Panc1 (cell line): ENCODE measurements at regions not wholly inside any gene's neighbourhood (a gene's known extent, or its start where the extent isn't known, plus 50 kb on each side); places are given as distances from the start of the nearest gene placed in this dataset.

Experiments used
- ATAC-seq: fragments of 200-7000 bp; cut with Tn5 transposase; 2 replicates; pipeline ENCODE4 v1.9.1; 2020; ENCODE audit warnings: mild to moderate bottlenecking, moderate library complexity
- BruUV-seq: library from RNA; stranded (reverse); fragments of 400-500 nt; replicated peaks from 2 replicates; lab custom pipeline; 2021; lab: Mats Ljungman, UMichigan
- CTCF ChIA-PET: fragments of 300-600 bp; sonication (Branson Sonifier 250); formaldehyde crosslinking; loops from one replicate; lab custom pipeline; 2022; ENCODE audit warnings: antibody characterized with exemption; lab: Charles Lee
- POLR2A ChIA-PET: fragments of 300-600 bp; sonication (Branson Sonifier 250); formaldehyde crosslinking; loops from one replicate; lab custom pipeline; 2022; ENCODE audit warnings: antibody characterized with exemption; lab: Charles Lee
- DNase-seq: peaks from one replicate; pipeline ENCODE4 v3.0.0-alpha.2; 2010; ENCODE audit warnings: low read depth, low spot score
- H3K27ac ChIP-seq: 2 replicates; pipeline ENCODE4 v1.5.1; 2011; ENCODE audit warnings: mild to moderate bottlenecking, low read length, inconsistent platforms
- H3K27me3 ChIP-seq: fragments of 200-500 bp; sonication (Bioruptor generic); 2 replicates; pipeline ENCODE4 v1.6.0; 2014; ENCODE audit warnings: low read length, inconsistent platforms; ENCODE audit not compliant: control insufficient read depth, insufficient read depth
- H3K36me3 ChIP-seq: fragments of 200-500 bp; sonication (Bioruptor generic); 2 replicates; pipeline ENCODE4 v1.5.1; 2014; ENCODE audit warnings: inconsistent platforms, mild to moderate bottlenecking, low read length, moderate library complexity; ENCODE audit not compliant: control insufficient read depth, insufficient read depth
- H3K4me1 ChIP-seq: 2 replicates; pipeline ENCODE4 v1.5.1; 2011; ENCODE audit warnings: inconsistent platforms, mild to moderate bottlenecking, low read length, moderate library complexity; ENCODE audit not compliant: control insufficient read depth, insufficient read depth
- H3K4me3 ChIP-seq, 2 experiments: 2 replicates each; pipeline ENCODE4 v1.5.1; 2011 to 2012; ENCODE audit warnings: low read depth in 2 of 2, low read length in 2 of 2, mild to moderate bottlenecking in 2 of 2, inconsistent platforms in 1 of 2, moderate library complexity in 1 of 2
- H3K9me3 ChIP-seq: fragments of 200-500 bp; sonication (Bioruptor generic); 2 replicates; pipeline ENCODE4 v1.5.1; 2014; ENCODE audit warnings: low read depth, mild to moderate bottlenecking, inconsistent platforms, low read length, moderate library complexity; ENCODE audit not compliant: control insufficient read depth, insufficient read depth
- CTCF ChIP-seq: fragments of 450-650 bp; IDR thresholded peaks from 2 replicates; pipeline ENCODE4 v1.5.1; 2017; ENCODE audit warnings: mild to moderate bottlenecking
- POLR2AphosphoS5 ChIP-seq: IDR thresholded peaks from 2 replicates; pipeline ENCODE4 v1.6.1; 2012; ENCODE audit warnings: mild to moderate bottlenecking, low read depth, low read length, moderate library complexity
- REST ChIP-seq, 2 experiments: IDR thresholded peaks; 2 replicates each; pipeline ENCODE4 v1.6.1; 2011 to 2012; ENCODE audit warnings: low read depth in 2 of 2, control low read depth in 1 of 2, low read length in 1 of 2, mild to moderate bottlenecking in 1 of 2, moderate library complexity in 1 of 2; ENCODE audit not compliant: insufficient read depth in 1 of 2
- SIN3A ChIP-seq: IDR thresholded peaks from 2 replicates; pipeline ENCODE4 v1.6.1; 2012; ENCODE audit warnings: low read depth, mild to moderate bottlenecking, low read length, moderate library complexity, borderline replicate concordance; ENCODE audit not compliant: insufficient read depth
- TCF7L2 ChIP-seq: IDR thresholded peaks from 2 replicates; pipeline ENCODE4 v1.6.1; 2011; ENCODE audit warnings: mild to moderate bottlenecking, low read depth, low read length, inconsistent platforms
- in situ Hi-C: cut with HindIII; loops from 2 replicates; pipeline ENCODE4 v1.10.0; 2016; ENCODE audit warnings: low sequenced_read_pairs, low pct_unique_long_range_greater_than_20kb
- intact Hi-C: fragments of 100-400 bp; cut with micrococcal nuclease; formaldehyde crosslinking; loops from one replicate; pipeline ENCODE4 v1.10.0; 2022; ENCODE audit not compliant: unreplicated experiment

DNA sequence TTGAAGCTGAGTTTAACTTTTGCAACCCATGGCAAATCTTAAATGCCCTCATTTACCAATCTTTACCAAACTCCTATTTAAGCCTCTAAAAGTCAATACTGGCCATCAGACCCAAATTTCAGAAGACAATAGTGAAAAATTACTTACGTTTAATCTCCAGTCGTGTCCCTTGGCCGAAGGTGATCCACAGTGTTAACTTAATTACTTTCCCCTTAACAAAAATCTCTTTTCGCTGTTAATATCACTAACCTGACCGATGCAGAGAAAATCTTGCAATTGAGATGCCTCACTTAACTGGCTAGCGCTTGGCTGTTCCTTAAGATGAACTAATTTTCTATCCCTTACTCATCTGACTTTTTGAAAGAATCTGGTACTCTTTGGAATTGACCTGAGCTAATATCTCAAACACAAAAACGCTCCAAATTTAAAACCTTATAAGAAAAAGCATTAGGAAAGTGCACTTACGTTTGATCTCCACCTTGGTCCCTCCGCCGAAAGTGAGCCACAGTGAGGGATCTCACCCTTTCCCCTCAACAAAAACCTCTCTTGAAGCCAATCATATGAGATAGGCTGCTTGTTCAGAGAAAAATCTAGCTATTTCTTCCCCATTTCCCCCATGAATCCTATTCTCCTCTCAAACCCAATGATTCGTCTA, 169.1 kb downstream of the RPIA start:
- no peak for DNase-seq
- Histone ChIP-seq H3K4me1 (no peaks in the 10 kb centered on the region; the same call in 1 of the 2 replicates), H3K9me3 (no peaks in the 10 kb centered on the region), H3K36me3 (no peaks in the 10 kb centered on the region), H3K27me3 (peaks cover 3% of the 10 kb centered on the region), H3K27ac (no peak overlapping the region), H3K4me3 (no peak overlapping the region)
- intact Hi-C loops: no loop called here
- no peak for ATAC-seq
- in situ Hi-C loops: no loop called here
- no peak for TF ChIP-seq REST (IDR thresholded peaks at IDR 0.05; ENCODE audit: insufficient read depth in 1 of 2, low read depth in 2 of 2, low read length in 1 of 2)
- TF ChIP-seq CTCF: no peak
- no peak for TF ChIP-seq SIN3A
- no peak for TF ChIP-seq TCF7L2
- no peak for TF ChIP-seq POLR2AphosphoS5
- BruUV-seq: no TSS peak
- ChIA-PET CTCF (no interaction called here), POLR2A (no interaction called here)

- Histone ChIP-seq H3K9me3 (no peaks in the 10 kb centered on the region), H3K4me3 (no peak overlapping the region), H3K27me3 (peaks cover 3% of the 10 kb centered on the region), H3K27ac (no peak overlapping the region), H3K36me3 (no peaks in the 10 kb centered on the region), H3K4me1 (no peaks in the 10 kb centered on the region)
- in situ Hi-C loops: no loop called here
- DNase-seq (no peak), ATAC-seq (no peak)
- intact Hi-C loops: no loop called here
- ChIA-PET POLR2A (no interaction called here), CTCF (no interaction called here)
- TF ChIP-seq TCF7L2 (no peak), POLR2AphosphoS5 (no peak), REST (IDR thresholded peaks at IDR 0.05; ENCODE audit: insufficient read depth in 1 of 2, low read depth in 2 of 2, low read length in 1 of 2) (no peak), CTCF (no peak), SIN3A (no peak)
- BruUV-seq: no TSS peak
These were observed 174.4 kb downstream of the RPIA start for GRCh38 chr2:88865801-88866371.
